PC-9 (cell line): ENCODE measurements at regions not wholly inside any gene's neighbourhood (a gene's known extent, or its start where the extent isn't known, plus 50 kb on each side); places are given as distances from the start of the nearest gene placed in this dataset.

Experiments used
- BruUV-seq: library from RNA; stranded (reverse); fragments of 400-500 nt; replicated peaks from 2 replicates; lab custom pipeline; 2021; lab: Mats Ljungman, UMichigan
- CTCF ChIA-PET: fragments of 300-600 bp; sonication (Branson Sonifier 250); formaldehyde crosslinking; loops from one replicate; lab custom pipeline; 2022; ENCODE audit warnings: antibody characterized with exemption; lab: Charles Lee
- POLR2A ChIA-PET: fragments of 300-600 bp; sonication (Branson Sonifier 250); formaldehyde crosslinking; loops from one replicate; lab custom pipeline; 2022; ENCODE audit warnings: antibody characterized with exemption; ENCODE audit not compliant: unreplicated experiment; lab: Charles Lee
- DNase-seq, 2 experiments: peaks; one replicate each; pipeline versions ENCODE4 v3.0.0 to v3.0.0-alpha.2; 2015 to 2022; ENCODE audit warnings: mixed read lengths in 1 of 2
- H2AFZ ChIP-seq: fragments of 200-600 bp; sonication (generic); 2 replicates; pipeline ENCODE4 v1.8.1; 2017; ENCODE audit warnings: antibody characterized with exemption
- H3F3A ChIP-seq: fragments of 200-600 bp; sonication (generic); 2 replicates; pipeline ENCODE4 v1.8.1; 2017; ENCODE audit warnings: antibody characterized with exemption, mild to moderate bottlenecking, low read depth; ENCODE audit not compliant: insufficient read depth
- H3K27ac ChIP-seq: fragments of 200-600 bp; sonication (generic); 2 replicates; pipeline ENCODE4 v1.6.1; 2016; ENCODE audit warnings: mixed run types
- H3K27me3 ChIP-seq: fragments of 200-600 bp; sonication (generic); 2 replicates; pipeline ENCODE4 v1.6.1; 2016; ENCODE audit warnings: low read depth, mixed run types; ENCODE audit not compliant: insufficient read depth
- H3K36me3 ChIP-seq: fragments of 200-600 bp; sonication (generic); 2 replicates; pipeline ENCODE4 v1.6.1; 2016; ENCODE audit warnings: low read depth, mixed run types
- H3K4me1 ChIP-seq: fragments of 200-600 bp; sonication (generic); replicated peaks from 2 replicates; pipeline ENCODE4 v1.6.1; 2016; ENCODE audit warnings: mixed run types; ENCODE audit not compliant: insufficient read depth
- H3K4me2 ChIP-seq: fragments of 200-600 bp; sonication (generic); 2 replicates; pipeline ENCODE4 v1.6.1; 2017; ENCODE audit warnings: mixed run types
- H3K4me3 ChIP-seq: fragments of 200-600 bp; sonication (generic); 2 replicates; pipeline ENCODE4 v1.6.1; 2016; ENCODE audit warnings: mixed run types
- H3K79me2 ChIP-seq: fragments of 200-600 bp; sonication (generic); 2 replicates; pipeline ENCODE4 v1.6.1; 2017; ENCODE audit warnings: low read depth, mixed run types
- H3K9me2 ChIP-seq: fragments of 200-600 bp; sonication (generic); 2 replicates; pipeline ENCODE4 v1.8.1; 2017; ENCODE audit warnings: mild to moderate bottlenecking; ENCODE audit not compliant: insufficient read depth
- H3K9me3 ChIP-seq: fragments of 200-600 bp; sonication (generic); 2 replicates; pipeline ENCODE4 v1.8.1; 2016; ENCODE audit warnings: low read depth; ENCODE audit not compliant: insufficient read depth
- H4K20me1 ChIP-seq: fragments of 200-600 bp; sonication (generic); 2 replicates; pipeline ENCODE4 v1.8.1; 2017; ENCODE audit not compliant: insufficient read depth
- CTCF ChIP-seq: fragments of 200-600 bp; sonication (generic); conservative IDR thresholded peaks from 2 replicates; pipeline ENCODE4 v1.6.1; 2017; ENCODE audit warnings: mixed run types, antibody characterized with exemption, mild to moderate bottlenecking, moderate library complexity
- EZH2 ChIP-seq: fragments of 200-600 bp; sonication (generic); IDR thresholded peaks from 2 replicates; pipeline ENCODE4 v1.8.0; 2017; ENCODE audit warnings: antibody characterized with exemption, low read depth
- intact Hi-C: fragments of 100-400 bp; cut with micrococcal nuclease; formaldehyde crosslinking; loops from one replicate; pipeline ENCODE4 v1.10.0; 2022; ENCODE audit not compliant: unreplicated experiment

- H3K9me3 ChIP-seq, result no peaks in the 10 kb centered on the region
- H3K27ac ChIP-seq, result no peak overlapping the region
- no peak overlapping the region for H2AFZ ChIP-seq
- TF ChIP-seq CTCF, result no peak
- no peak for TF ChIP-seq EZH2
- no peaks in the 10 kb centered on the region for H3K27me3 ChIP-seq
- ChIA-PET CTCF (no interaction called here), POLR2A (no interaction called here)
- no peaks in the 10 kb centered on the region for H3K9me2 ChIP-seq
- intact Hi-C loops, result no loop called here
- no peak for DNase-seq
- no peaks in the 10 kb centered on the region for H3K79me2 ChIP-seq
- H3F3A ChIP-seq, result no peaks in the 10 kb centered on the region
- H3K4me3 ChIP-seq, result no peak overlapping the region
- no peaks in the 10 kb centered on the region for H4K20me1 ChIP-seq
- no peaks in the 10 kb centered on the region for H3K4me1 ChIP-seq
- no TSS peak for BruUV-seq
- no peak overlapping the region for H3K4me2 ChIP-seq
- H3K36me3 ChIP-seq, result no peaks in the 10 kb centered on the region
Observed at GRCh38 chr7:84314263-84314662, 119.7 kb upstream of the SEMA3A start.

GRCh38 chr7:84304407-84304806 is 109.8 kb upstream of the SEMA3A start:
- DNase-seq, result no peak
- Histone ChIP-seq H3K36me3 (no peaks in the 10 kb centered on the region), H3K9me2 (0 out of 2 replicates have a peak, but pooled peaks cover 4% of the 10 kb centered on the region), H3K9me3 (no peaks in the 10 kb centered on the region), H3K4me1 (no peaks in the 10 kb centered on the region), H3K79me2 (no peaks in the 10 kb centered on the region), H2AFZ (no peak overlapping the region), H3F3A (no peaks in the 10 kb centered on the region), H3K4me2 (no peak overlapping the region), H4K20me1 (no peaks in the 10 kb centered on the region), H3K4me3 (no peak overlapping the region), H3K27ac (no peak overlapping the region), H3K27me3 (no peaks in the 10 kb centered on the region)
- no TSS peak for BruUV-seq
- intact Hi-C loops, result no loop called here
- ChIA-PET CTCF (no interaction called here), POLR2A (no interaction called here)
- TF ChIP-seq EZH2 (no peak), CTCF (no peak)

- H3K36me3 ChIP-seq, result no peaks in the 10 kb centered on the region
- H3F3A ChIP-seq, result no peaks in the 10 kb centered on the region
- H3K4me1 ChIP-seq, result no peaks in the 10 kb centered on the region
- H3K4me3 ChIP-seq, result no peak overlapping the region
- no peak overlapping the region for H3K27ac ChIP-seq
- CTCF ChIA-PET, result no interaction called here
- BruUV-seq, result no TSS peak
- H3K27me3 ChIP-seq, result no peaks in the 10 kb centered on the region
- H3K9me3 ChIP-seq, result no peaks in the 10 kb centered on the region
- H3K9me2 ChIP-seq, result 0 out of 2 replicates have a peak, but pooled peaks cover 4% of the 10 kb centered on the region
- POLR2A ChIA-PET, result interaction anchor here (0.6 kb wide), 1 partner anchor 56 kb away, joined by 3 read pairs; no protein-coding TSS in a partner anchor
- H3K4me2 ChIP-seq, result no peak overlapping the region
- H3K79me2 ChIP-seq, result no peaks in the 10 kb centered on the region
- intact Hi-C loops, result no loop called here
- no peak for TF ChIP-seq CTCF
- no peak for TF ChIP-seq EZH2
- H2AFZ ChIP-seq, result peak overlapping the region; percentile 63; the same call in 1 of the 2 replicates
- no peaks in the 10 kb centered on the region for H4K20me1 ChIP-seq
- DNase-seq, result peak in 1 of 2 experiments; percentile 19
Observed at GRCh38 chr7:84302949-84303348, 108.4 kb upstream of the SEMA3A start.
